SK-N-SH (cell line): ENCODE measurements at regions not wholly inside any gene's neighbourhood (a gene's known extent, or its start where the extent isn't known, plus 50 kb on each side); places are given as distances from the start of the nearest gene placed in this dataset.
A peak's percentile ranks its signal among the peaks of the same experiment; 100 is the strongest.

Source experiments
- CTCF ChIA-PET: fragments of 300-600, 350-600 bp; formaldehyde crosslinking; extraction: SDS; loops from one replicate; lab custom pipeline; 2021; lab: Yijun Ruan, JAX
- POLR2A ChIA-PET: fragments of 350-600 bp; sonication (Branson Sonifier 250); formaldehyde crosslinking; extraction: SDS; loops from one replicate; lab custom pipeline; 2020; ENCODE audit warnings: antibody characterized with exemption, inconsistent platforms; lab: Yijun Ruan, JAX
- DNase-seq: peaks from one replicate; pipeline ENCODE4 v3.0.0; 2012
- H2AFZ ChIP-seq: fragments of 200-600 bp; sonication (generic); 2 replicates; pipeline ENCODE4 v1.8.1; 2016; ENCODE audit warnings: antibody characterized with exemption, mild to moderate bottlenecking, low read depth
- H3F3A ChIP-seq: fragments of 200-600 bp; sonication (generic); replicated peaks from 2 replicates; pipeline ENCODE3; 2016; ENCODE audit warnings: antibody characterized with exemption, mild to moderate bottlenecking; ENCODE audit not compliant: insufficient read depth
- H3K27ac ChIP-seq, 2 experiments: fragments of 200-500 bp in 1 of 2; fragments of 200-600 bp in 1 of 2; sonication (Bioruptor generic) in 1 of 2; sonication (generic), shearing (Covaris generic) in 1 of 2; 2 replicates each; pipeline versions ENCODE4 v1.5.1 to v1.6.1; 2014 to 2016; ENCODE audit warnings: low read depth in 2 of 2, inconsistent platforms in 1 of 2, low read length in 1 of 2, mild to moderate bottlenecking in 1 of 2, mixed read lengths in 1 of 2
- H3K27me3 ChIP-seq: fragments of 200-600 bp; sonication (generic), shearing (Covaris generic); 2 replicates; pipeline ENCODE4 v1.6.1; 2016; ENCODE audit warnings: mixed run types; ENCODE audit not compliant: insufficient read depth
- H3K36me3 ChIP-seq, 2 experiments: fragments of 200-500 bp in 1 of 2; fragments of 200-600 bp in 1 of 2; sonication (Bioruptor generic) in 1 of 2; sonication (generic) in 1 of 2; replicated peaks in 1 of 2; 2 replicates each; pipeline versions ENCODE3 to v1.5.1; 2014 to 2016; ENCODE audit warnings: low read length in 1 of 2, mild to moderate bottlenecking in 1 of 2; ENCODE audit not compliant: insufficient read depth in 2 of 2, control insufficient read depth in 1 of 2
- H3K4me1 ChIP-seq, 2 experiments: fragments of 200-500 bp in 1 of 2; fragments of 200-600 bp in 1 of 2; sonication (Bioruptor generic) in 1 of 2; sonication (generic), shearing (Covaris generic) in 1 of 2; 2 replicates each; pipeline versions ENCODE4 v1.5.1 to v1.6.1; 2014 to 2016; ENCODE audit warnings: low read depth in 1 of 2, low read length in 1 of 2, mixed run types in 1 of 2; ENCODE audit not compliant: insufficient read depth in 2 of 2, control insufficient read depth in 1 of 2
- H3K4me2 ChIP-seq: fragments of 200-600 bp; sonication (generic), shearing (Covaris generic); 2 replicates; pipeline ENCODE4 v1.6.1; 2017; ENCODE audit warnings: mixed run types
- H3K4me3 ChIP-seq, 2 experiments: fragments of 200-500 bp in 1 of 2; fragments of 200-600 bp in 1 of 2; sonication (Bioruptor generic) in 1 of 2; sonication (generic), shearing (Covaris generic) in 1 of 2; 2 replicates each; pipeline versions ENCODE4 v1.5.1 to v1.8.1; 2014 to 2016; ENCODE audit warnings: low read depth in 2 of 2, inconsistent platforms in 1 of 2, low read length in 1 of 2, mild to moderate bottlenecking in 1 of 2, mixed read lengths in 1 of 2, moderate library complexity in 1 of 2
- H3K79me2 ChIP-seq: fragments of 200-600 bp; sonication (generic); 2 replicates; pipeline ENCODE4 v1.8.1; 2017; ENCODE audit warnings: mild to moderate bottlenecking; ENCODE audit not compliant: insufficient read depth
- H3K9ac ChIP-seq: fragments of 200-600 bp; sonication (generic); 2 replicates; pipeline ENCODE4 v1.6.1; 2017; ENCODE audit warnings: mixed run types
- H3K9me2 ChIP-seq: fragments of 200-600 bp; sonication (generic); 2 replicates; pipeline ENCODE4 v1.6.1; 2017; ENCODE audit warnings: mixed run types
- H3K9me3 ChIP-seq: fragments of 200-600 bp; sonication (generic); 2 replicates; pipeline ENCODE4 v1.6.1; 2017; ENCODE audit warnings: mixed run types, mild to moderate bottlenecking, moderate library complexity
- H4K20me1 ChIP-seq: fragments of 200-600 bp; sonication (generic); 2 replicates; pipeline ENCODE4 v1.6.1; 2017; ENCODE audit warnings: mild to moderate bottlenecking, mixed run types; ENCODE audit not compliant: insufficient read depth
- CTCF ChIP-seq: fragments of 200-600 bp; sonication (generic); IDR thresholded peaks from 2 replicates; pipeline ENCODE4 v1.6.1; 2017; ENCODE audit warnings: antibody characterized with exemption, mild to moderate bottlenecking, moderate library complexity
- EP300 ChIP-seq, 2 experiments: IDR thresholded peaks; 2 replicates each; pipeline versions ENCODE4 v1.4.0 to v1.6.1; 2012; ENCODE audit warnings: borderline replicate concordance in 1 of 2, low read depth in 1 of 2, low read length in 1 of 2
- FOSL2 ChIP-seq: IDR thresholded peaks from 2 replicates; pipeline ENCODE4 v1.4.0; 2012; ENCODE audit warnings: low read depth, mild to moderate bottlenecking, moderate library complexity, borderline replicate concordance
- FOXJ3 ChIP-seq: sonication (generic); formaldehyde crosslinking; IDR thresholded peaks from 2 replicates; pipeline ENCODE4 v1.5.1; 2020; ENCODE audit warnings: mild to moderate bottlenecking, missing genetic modification reagents
- FOXM1 ChIP-seq: IDR thresholded peaks from 2 replicates; pipeline ENCODE4 v1.4.0; 2012; ENCODE audit warnings: low read depth, mild to moderate bottlenecking
- GABPA ChIP-seq: IDR thresholded peaks from 2 replicates; pipeline ENCODE4 v1.4.0; 2012; ENCODE audit warnings: low read depth, mild to moderate bottlenecking
- GATA2 ChIP-seq: sonication (generic); formaldehyde crosslinking; IDR thresholded peaks from 2 replicates; pipeline ENCODE4 v1.5.0; 2020; ENCODE audit warnings: mild to moderate bottlenecking, missing genetic modification reagents
- MAX ChIP-seq: IDR thresholded peaks from 2 replicates; pipeline ENCODE4 v1.4.0; 2012; ENCODE audit warnings: low read depth
- MEF2A ChIP-seq: IDR thresholded peaks from 2 replicates; pipeline ENCODE4 v1.4.0; 2012; ENCODE audit warnings: low read depth, borderline replicate concordance
- NFIC ChIP-seq: IDR thresholded peaks from 2 replicates; pipeline ENCODE4 v1.4.0; 2012; ENCODE audit warnings: borderline replicate concordance
- NRF1 ChIP-seq: IDR thresholded peaks from 2 replicates; pipeline ENCODE4 v1.6.1; 2012; ENCODE audit warnings: low read depth, mild to moderate bottlenecking, low read length
- POLR2AphosphoS5 ChIP-seq: IDR thresholded peaks from 2 replicates; pipeline ENCODE4 v1.6.1; 2012; ENCODE audit warnings: low read depth, low read length
- RAD21 ChIP-seq: IDR thresholded peaks from 2 replicates; pipeline ENCODE4 v1.6.1; 2012; ENCODE audit warnings: mild to moderate bottlenecking, low read length
- RCOR1 ChIP-seq: fragments of 150-350 bp; IDR thresholded peaks from 2 replicates; pipeline ENCODE4 v1.6.1; 2017; ENCODE audit warnings: antibody characterized with exemption, low read length
- SIN3A ChIP-seq: IDR thresholded peaks from 2 replicates; pipeline ENCODE4 v1.6.1; 2012; ENCODE audit warnings: low read depth, mild to moderate bottlenecking, low read length, moderate library complexity, borderline replicate concordance
- SMC3 ChIP-seq: IDR thresholded peaks from 2 replicates; pipeline ENCODE4 v1.6.1; 2012; ENCODE audit warnings: low read depth, low read length, improper control_type of control experiment
- TAF1 ChIP-seq: IDR thresholded peaks from 2 replicates; pipeline ENCODE4 v1.6.1; 2012; ENCODE audit warnings: low read depth, mild to moderate bottlenecking, low read length, moderate library complexity, borderline replicate concordance
- USF1 ChIP-seq: IDR thresholded peaks from 2 replicates; pipeline ENCODE4 v1.4.0; 2012; ENCODE audit warnings: low read depth, borderline replicate concordance
- YY1 ChIP-seq: IDR thresholded peaks from 2 replicates; pipeline ENCODE4 v1.4.0; 2012; ENCODE audit warnings: low read depth, mild to moderate bottlenecking
- ZBTB33 ChIP-seq: IDR thresholded peaks from 2 replicates; pipeline ENCODE4 v1.4.0; 2012; ENCODE audit warnings: low read depth, borderline replicate concordance
- WGBS: methylation state at CpG from one replicate; pipeline ENCODE4 v1.1.6; 2017; ENCODE audit warnings: low lambda C conversion rate; 5-methylcytosine and 5-hydroxymethylcytosine counted together

- Histone ChIP-seq H3K9me2 (no peaks in the 10 kb centered on the region), H3K9ac (no peak overlapping the region), H2AFZ (no peak overlapping the region), H3K4me1 (peaks cover 0 to 34% of the 10 kb centered on the region in 2 experiments; a peak in 2 of 4 replicates), H3K36me3 (no peaks in the 10 kb centered on the region), H3K27ac (peak overlapping the region in 1 of 2 experiments; percentile 86; a peak in 1 of 4 replicates), H3F3A (no peaks in the 10 kb centered on the region), H3K4me3 (no peak overlapping the region), H4K20me1 (no peaks in the 10 kb centered on the region), H3K79me2 (no peaks in the 10 kb centered on the region), H3K27me3 (no peaks in the 10 kb centered on the region), H3K9me3 (no peaks in the 10 kb centered on the region), H3K4me2 (no peak overlapping the region)
- ChIA-PET CTCF (interaction anchor here (3.4 kb wide), 1 partner anchor 143 kb away, joined by 16 read pairs; no protein-coding TSS in a partner anchor), POLR2A (no interaction called here)
- peak; percentile 34 for TF ChIP-seq GATA2 (CRISPR knock-in tag)
- no peak for TF ChIP-seq USF1
- peak; percentile 76 for DNase-seq
- 9% methylated on average over 3 of the region's 6 CpGs for WGBS
Observed at GRCh38 chr17:34782271-34782670, 179.0 kb downstream of the CCT6B start.

GRCh38 chr17:34781571-34782108, 179.6 kb downstream of the CCT6B start:
- no peak overlapping the region for H2AFZ ChIP-seq
- peak; percentile 65; the same call in 1 of the 2 replicates for TF ChIP-seq RCOR1
- no peak for TF ChIP-seq NFIC
- TF ChIP-seq GABPA = no peak
- TF ChIP-seq FOXJ3 (CRISPR knock-in tag) = peak; percentile 86; the same call in 1 of the 2 replicates
- TF ChIP-seq SIN3A = no peak
- no peak for TF ChIP-seq NRF1
- TF ChIP-seq YY1 = no peak
- no peak for TF ChIP-seq TAF1
- no peak for TF ChIP-seq CTCF
- no peak for TF ChIP-seq FOXM1
- no peak for TF ChIP-seq RAD21
- 0 out of 2 replicates have a peak, but pooled peaks have one; percentile 8 for TF ChIP-seq SMC3
- TF ChIP-seq FOSL2 = 0 out of 2 replicates have a peak, but pooled peaks have one; percentile 4
- TF ChIP-seq MAX = no peak
- TF ChIP-seq ZBTB33 = no peak
- no peak for TF ChIP-seq MEF2A
- peak in 1 of 2 experiments; percentile 82; a peak in 2 of 4 replicates for TF ChIP-seq EP300 (IDR thresholded peaks at IDR 0.05; ENCODE audit: borderline replicate concordance in 1 of 2, low read depth in 1 of 2, low read length in 1 of 2)
- TF ChIP-seq GATA2 (CRISPR knock-in tag) = peak; percentile 68
- no peak for TF ChIP-seq POLR2AphosphoS5

More at GRCh38 chr17:34781571-34782108, 179.6 kb downstream of the CCT6B start:
- Histone ChIP-seq H3K27ac (peak overlapping the region in 1 of 2 experiments; percentile 86; a peak in 2 of 4 replicates), H3F3A (no peaks in the 10 kb centered on the region), H3K9me3 (no peaks in the 10 kb centered on the region), H3K4me3 (no peak overlapping the region), H3K27me3 (no peaks in the 10 kb centered on the region), H4K20me1 (no peaks in the 10 kb centered on the region), H3K79me2 (no peaks in the 10 kb centered on the region), H3K9ac (no peak overlapping the region), H3K4me2 (no peak overlapping the region), H3K36me3 (no peaks in the 10 kb centered on the region), H3K9me2 (no peaks in the 10 kb centered on the region), H3K4me1 (peaks cover 0 to 36% of the 10 kb centered on the region in 2 experiments; a peak in 2 of 4 replicates)
- DNase-seq = peak; percentile 82
- CTCF ChIA-PET = interaction anchor here (0.9 to 3.4 kb wide), 2 partner anchors 34 to 142 kb away, joined by 3 to 16 read pairs; no protein-coding TSS in a partner anchor
- 4% methylated on average over 11 of the region's 12 CpGs for WGBS
- POLR2A ChIA-PET = no interaction called here
